CD4-positive, alpha-beta T cell treated with Interleukin-4 for 1 hour (primary cell): ENCODE measurements at regions not wholly inside any gene's neighbourhood (a gene's known extent, or its start where the extent isn't known, plus 50 kb on each side); places are given as distances from the start of the nearest gene placed in this dataset.
"Not testable (repeated sequence)": the region's sequence is repeated elsewhere in the genome, so short reads cannot be mapped to it uniquely, and the experiment has no call there.

ENCODE experiments used
- DNase-seq, 2 donors: peaks; one replicate each; pipeline ENCODE4 v3.0.0-alpha.2; 2020 to 2022

- DNase-seq = no peak
These were observed 1585.6 kb downstream of the EFNA5 start for GRCh38 chr5:106085136-106085535.

DNA sequence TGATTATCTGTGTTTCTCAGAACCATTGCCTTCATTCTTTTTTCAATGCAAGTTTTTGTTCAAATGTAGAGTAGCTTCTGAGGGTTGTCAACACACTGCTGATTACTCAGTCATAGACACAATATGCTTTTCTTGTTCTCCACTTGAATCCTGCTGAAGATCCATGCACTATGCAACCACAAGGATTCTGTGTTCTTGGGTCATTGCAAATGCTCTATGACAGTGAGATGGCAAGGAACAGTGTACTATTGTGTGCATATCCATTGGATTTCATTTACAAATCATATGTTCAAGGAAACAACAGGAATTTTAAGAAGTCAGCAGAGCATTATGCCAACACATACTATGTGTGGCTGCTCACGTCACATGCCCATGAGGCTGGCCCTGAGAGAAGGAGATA, 1590.2 kb downstream of the EFNA5 start:
- no peak for DNase-seq

GRCh38 chr5:106076655-106077054, 1594.1 kb downstream of the EFNA5 start:
- DNase-seq = no peak

DNA sequence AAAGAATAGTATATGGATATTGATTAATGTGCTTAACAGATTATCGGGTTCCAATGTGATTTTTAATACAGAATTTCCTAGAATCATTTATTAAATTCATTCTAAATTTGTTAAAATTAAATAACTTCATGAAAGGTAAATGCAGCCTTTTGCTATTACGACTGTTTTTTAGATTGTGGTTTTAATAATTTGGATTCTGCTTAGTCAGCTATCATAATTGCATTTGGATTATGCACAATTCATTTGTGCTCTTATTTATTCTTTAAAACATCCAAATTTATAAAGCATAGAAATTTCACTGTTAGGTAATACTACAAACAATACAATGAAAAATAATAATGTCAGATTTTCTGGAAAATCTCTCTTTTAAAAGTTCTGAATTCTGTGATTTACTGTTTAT, 1598.5 kb downstream of the EFNA5 start:
- no peak for DNase-seq

DNA sequence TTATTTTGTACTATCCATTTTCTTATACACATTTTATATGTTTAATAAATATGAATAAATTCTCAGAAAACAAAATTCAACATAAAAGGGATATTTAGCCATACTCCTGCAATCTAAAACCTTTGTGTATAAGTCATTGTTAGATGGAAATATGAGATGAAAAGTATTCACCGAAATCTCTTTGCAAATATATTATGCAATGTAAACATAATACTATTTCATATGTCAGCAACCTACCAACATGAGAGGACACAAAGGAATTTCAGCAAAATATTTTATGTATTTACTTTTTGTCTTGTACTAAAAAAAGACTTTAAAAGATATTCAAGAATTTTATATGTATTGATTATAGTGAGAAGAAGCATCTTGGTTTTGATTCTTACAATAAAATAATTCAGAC, 1623.4 kb downstream of the EFNA5 start:
- DNase-seq = no peak

DNA sequence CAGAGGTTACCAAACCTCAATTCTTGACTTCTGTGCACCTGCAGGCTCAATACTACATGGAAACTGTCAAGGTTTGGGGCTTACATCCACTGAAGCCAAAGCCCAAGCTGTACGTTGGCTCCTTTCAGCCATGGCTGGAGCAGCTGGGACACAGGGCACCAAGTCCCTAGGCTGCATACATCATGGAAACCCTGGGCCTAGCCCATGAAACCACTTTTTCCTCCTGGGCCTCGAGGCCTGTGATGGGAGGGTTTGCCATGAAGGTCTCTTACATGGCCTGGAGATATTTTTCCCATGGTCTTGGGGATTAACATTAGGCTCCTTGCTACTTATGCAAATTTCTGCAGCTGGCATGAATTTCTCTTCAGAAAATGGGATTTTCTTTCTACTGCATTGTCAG, 1638.7 kb downstream of the EFNA5 start:
- DNase-seq = not testable (repeated sequence)

DNA sequence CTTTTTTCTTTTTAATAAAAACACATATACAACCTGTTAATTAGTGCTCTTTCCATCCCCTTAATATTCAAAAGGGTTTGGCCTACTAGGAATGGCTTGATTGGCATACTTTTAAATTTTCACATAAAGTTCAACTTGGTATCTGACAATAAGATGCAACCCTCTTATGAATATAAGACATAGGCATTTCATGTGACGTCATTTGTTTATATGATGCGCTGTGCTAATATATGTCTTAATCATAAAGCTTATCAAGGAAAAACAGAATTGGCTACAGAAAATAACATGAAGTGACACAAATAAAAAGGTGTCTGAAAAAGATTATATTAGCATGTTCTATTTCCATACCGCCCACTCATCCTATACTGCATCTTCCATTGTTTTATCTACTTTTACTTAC, 1642.4 kb downstream of the EFNA5 start:
- DNase-seq = no peak

DNA sequence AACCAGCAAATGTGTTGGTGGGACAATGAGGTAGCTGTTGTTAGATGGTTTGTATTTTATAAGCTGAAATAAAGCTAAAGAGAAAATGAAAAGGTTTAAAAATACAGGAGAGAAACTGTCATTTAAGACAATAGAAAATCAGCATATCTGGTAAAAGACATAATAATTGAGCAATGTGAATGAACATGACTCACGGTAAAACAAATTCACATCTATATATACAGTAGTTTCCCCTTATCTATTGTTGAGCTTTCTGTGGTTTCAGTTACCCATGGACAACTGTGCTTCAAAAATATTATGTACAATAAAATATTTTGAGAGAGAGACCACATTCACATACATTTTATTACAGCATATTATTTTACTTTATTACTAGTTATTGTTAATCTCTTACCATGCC, 1649.8 kb downstream of the EFNA5 start:
- DNase-seq = no peak

GRCh38 chr5:106019261-106019660, 1651.5 kb downstream of the EFNA5 start:
- DNase-seq = no peak

DNA sequence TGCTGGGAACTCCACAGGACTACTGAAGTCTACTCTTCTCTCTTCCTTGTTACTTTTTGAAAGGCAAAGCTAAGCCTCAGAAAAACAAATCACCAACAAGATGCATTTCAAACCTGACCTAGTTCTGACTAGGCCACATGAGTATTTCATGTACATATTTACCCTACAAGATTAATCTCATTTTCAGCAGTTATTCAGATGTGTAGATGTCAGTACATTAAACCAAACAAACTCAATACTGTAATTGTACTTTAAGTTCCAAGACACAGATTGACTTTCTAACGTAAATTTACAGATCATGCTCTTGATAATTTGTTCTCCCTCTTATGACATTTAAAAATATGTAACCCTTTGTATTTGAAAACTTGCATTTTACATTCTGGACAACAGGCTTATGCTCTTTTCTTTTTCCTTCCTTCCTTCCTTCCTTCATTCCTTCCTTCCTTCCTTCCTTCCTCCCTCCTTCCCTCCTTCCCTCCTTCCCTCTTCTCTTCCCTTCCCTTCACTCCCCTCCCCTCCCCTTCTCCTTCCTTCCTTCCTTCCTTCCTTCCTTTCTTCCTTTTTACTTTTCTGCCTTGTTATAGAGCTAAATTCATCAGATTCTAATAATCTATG, 1653.4 kb downstream of the EFNA5 start:
- no peak for DNase-seq

DNA sequence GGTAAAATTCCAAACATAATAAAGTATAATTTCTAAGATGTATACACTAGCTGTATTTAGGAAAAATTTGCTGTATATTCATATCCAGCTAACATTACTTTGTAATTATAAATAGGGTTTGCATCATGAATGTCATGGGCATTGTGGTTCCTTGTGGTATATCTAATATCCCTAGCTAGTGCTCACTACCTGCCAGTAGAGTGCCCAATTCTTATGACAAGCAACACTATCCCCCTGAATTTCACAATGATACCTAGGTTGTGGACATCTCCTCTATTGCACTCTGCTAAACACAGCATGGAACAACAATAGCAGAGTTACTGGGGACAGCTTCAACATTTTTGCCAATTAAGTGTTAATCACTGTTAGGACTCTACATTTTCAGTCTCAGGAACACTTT, 1656.5 kb downstream of the EFNA5 start:
- no peak for DNase-seq

GRCh38 chr5:106006242-106006641, 1664.5 kb downstream of the EFNA5 start:
- no peak for DNase-seq

- DNase-seq = not testable (repeated sequence)
These were observed 1671.7 kb downstream of the EFNA5 start for GRCh38 chr5:105998991-105999390.

GRCh38 chr5:105993027-105993426, 1677.7 kb downstream of the EFNA5 start:
- no peak for DNase-seq

DNA sequence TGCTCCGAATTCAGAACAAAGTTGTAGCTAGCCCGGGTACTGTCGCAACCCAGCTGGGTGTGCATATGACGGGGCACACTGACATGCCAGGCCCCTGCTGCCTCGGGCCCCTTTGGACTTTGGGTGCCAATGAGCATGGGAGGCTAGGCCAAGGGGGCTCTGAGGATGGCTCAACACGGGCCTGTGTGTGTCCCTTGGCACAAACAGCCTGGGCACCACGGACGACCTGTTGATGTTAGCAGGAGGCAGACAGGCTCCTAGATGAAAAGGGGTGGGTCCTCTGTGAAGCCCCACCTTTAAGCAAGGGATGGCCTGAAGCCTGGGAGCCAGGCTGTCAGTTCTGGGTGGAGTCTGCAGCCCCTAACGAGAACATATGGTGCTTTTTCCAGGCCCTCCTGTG, 1688.2 kb downstream of the EFNA5 start:
- DNase-seq = no peak

DNA sequence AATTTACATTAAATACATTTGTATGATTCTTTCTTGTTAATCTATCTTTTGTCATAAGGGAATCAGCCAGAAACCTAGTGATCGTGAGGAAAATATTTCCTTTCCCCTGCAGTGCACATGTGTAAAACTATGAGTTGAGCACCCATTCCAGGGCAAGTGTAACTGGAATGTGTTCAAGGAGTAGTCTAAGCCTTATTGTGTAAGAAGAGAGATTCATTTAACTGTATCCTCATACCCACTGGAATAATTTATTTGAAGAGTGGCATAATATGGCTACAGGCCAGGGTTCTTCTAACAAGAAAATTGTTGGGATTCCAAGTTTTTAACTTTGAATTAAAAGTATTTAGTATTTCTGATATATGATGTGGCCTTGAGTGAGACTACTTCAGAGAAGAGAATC, 1692.7 kb downstream of the EFNA5 start:
- DNase-seq = no peak

DNA sequence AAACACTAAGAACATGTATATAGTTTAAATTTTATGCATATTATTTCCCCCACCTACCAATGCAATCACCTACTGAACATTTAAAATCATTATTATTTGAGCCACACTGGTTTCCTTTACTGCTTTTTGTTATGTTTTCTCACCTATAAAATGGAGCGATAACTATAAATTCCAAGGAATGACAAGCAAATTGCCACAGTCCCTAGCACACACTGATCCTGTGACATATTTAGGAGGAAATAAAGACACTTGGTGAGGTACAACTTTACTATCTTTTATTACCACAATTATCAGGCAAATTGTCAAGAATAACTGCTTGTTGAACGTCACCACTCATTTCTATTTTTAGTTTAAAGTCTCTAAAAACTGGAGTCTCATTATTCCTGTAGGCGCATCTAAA, 1693.6 kb downstream of the EFNA5 start:
- DNase-seq = no peak

DNA sequence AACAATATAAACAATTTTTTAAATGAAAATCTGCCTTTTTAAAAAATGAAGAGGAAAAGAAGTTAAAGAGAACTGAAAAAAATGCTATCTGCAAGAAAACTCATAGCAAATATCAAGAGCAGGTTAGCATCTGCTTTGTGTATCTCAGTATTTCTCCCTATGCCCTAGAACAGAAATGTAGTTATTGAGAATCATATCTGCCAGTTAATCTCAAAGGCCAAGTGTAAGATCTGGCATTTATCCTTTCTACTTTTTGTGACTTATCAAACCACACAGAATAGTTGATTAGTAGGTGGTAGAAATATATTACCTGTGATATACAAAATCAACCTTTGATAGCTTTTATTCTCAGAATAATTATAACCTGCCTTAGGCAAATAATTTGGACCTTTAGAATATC, 1699.8 kb downstream of the EFNA5 start:
- DNase-seq = no peak

DNA sequence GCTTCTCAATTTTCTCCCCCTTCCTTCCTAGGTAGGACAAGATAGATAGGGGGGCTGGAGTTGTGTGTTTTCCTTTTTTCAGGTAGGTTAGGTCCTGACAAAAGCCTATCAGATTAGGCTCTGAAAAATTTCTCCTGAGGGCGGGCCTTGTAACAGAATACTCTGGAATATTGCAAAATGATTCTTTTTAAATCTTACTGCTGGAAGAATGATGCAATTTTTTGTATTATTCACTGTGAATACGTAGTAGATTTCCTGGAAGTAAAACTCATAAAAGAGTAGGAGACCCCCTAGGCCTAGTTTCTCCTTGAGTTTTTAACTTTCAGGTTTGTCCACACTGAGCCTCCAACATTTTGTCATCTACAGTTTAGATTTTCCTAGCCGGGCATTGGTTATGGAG, 1701.8 kb downstream of the EFNA5 start:
- DNase-seq = no peak

GRCh38 chr5:105963696-105964255, 1707.0 kb downstream of the EFNA5 start:
- DNase-seq = no peak

DNA sequence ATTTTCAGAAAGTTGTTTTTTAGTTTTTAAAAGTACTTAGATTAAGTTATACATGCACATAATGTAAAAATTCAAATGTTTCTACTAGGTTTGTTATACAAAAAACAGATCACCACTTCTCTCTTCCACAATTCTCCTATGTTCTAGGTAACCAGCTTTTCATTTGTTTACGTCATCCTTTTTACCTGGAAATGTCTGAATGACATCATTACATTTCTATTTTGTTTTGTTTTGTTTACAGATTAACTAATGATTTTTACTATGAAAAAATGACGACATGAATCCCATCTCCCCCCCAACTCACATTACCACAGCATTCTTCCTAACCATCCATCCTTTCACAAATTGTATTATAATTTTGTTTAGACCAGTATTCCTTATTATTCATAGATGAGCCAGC, 1709.2 kb downstream of the EFNA5 start:
- no peak for DNase-seq

GRCh38 chr5:105956456-105957196, 1714.1 kb downstream of the EFNA5 start:
- no peak for DNase-seq

- DNase-seq = no peak
These were observed 1716.4 kb downstream of the EFNA5 start for GRCh38 chr5:105954341-105954740.

DNA sequence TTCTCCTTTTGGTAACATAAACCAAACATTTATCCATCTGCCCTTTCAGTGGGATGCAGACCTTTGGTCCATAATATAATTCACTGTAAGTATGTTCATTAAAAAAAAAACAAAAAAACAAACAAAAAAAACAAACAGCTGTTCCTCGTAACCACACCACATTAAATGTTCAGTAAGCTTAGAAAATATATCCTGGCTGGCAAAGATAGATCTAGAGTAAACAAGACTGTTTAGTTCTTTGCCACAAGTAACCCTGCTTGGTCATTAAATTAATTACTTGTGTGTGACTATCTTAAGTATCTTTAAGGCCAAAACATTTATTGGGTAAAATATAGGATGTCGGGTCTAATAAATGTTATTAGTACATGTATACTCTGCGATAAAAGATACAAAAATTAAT, 1717.1 kb downstream of the EFNA5 start:
- no peak for DNase-seq

- DNase-seq = no peak
These were observed 1717.9 kb downstream of the EFNA5 start for GRCh38 chr5:105952875-105953274.
